ENCODE measurements at regions not wholly inside any gene's neighbourhood (a gene's known extent, or its start where the extent isn't known, plus 50 kb on each side); places are given as distances from the start of the nearest gene placed in this dataset.

DNA sequence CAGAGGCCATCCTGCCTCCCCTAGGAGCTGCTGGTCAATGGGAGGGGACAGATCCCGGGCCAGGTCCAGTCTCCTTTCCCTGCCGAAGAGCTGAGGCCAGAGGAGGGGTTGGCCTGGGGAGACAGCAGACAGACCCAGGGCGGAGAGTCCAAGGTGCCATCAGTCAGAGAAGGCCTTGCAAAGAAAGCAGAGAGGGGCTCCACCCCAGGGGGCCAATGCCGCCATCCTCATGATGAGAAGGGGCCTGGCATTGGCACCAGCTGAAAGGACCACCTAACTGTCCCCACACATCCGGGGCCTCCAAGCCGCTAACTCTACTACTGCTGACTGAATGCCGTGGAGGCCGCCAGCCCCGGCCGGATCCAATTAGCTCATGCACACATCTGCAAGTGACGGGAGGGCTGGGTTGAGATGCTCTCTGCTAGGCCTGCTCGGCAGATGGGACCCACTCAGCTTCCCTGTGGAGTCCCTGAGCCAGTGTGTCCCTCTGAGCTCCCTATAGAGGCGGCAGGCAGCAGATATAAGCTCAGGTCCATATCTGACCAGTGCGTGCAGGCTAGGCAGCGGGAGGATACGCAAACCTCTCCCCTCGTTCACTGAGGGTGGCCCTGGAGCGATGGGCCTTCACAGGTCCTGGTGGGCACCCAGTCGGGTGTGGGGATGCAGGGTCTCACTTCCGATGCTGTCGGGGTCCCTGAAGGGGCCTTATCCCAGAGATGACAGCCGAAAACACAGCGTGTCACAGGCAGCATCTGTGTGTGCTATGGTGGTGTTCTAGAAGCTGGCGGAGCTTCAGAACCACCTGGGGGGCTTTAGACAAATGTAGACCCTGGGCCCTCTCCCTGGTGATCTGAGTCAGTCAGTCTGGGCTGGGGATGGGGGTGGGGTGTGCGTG lies 183.9 kb downstream of the CTTN start:
- POLR2A ChIA-PET = no interaction called here
- ATAC-seq (no peak), DNase-seq (peak in 1 of 10 donors; percentile 59)
- Mint-ChIP-seq H3K27ac (no peak overlapping the region), H3K36me3 (no peaks in the 10 kb centered on the region), H3K4me3 (no peak overlapping the region), H3K4me1 (peaks cover 0 to 4% (median 0%) of the 10 kb centered on the region in 4 donors), H3K9me3 (peaks cover 0 to 2% (median 0%) of the 10 kb centered on the region in 9 donors), H3K27me3 (peaks cover 3 to 37% (median 19%) of the 10 kb centered on the region in 5 donors)

DNA sequence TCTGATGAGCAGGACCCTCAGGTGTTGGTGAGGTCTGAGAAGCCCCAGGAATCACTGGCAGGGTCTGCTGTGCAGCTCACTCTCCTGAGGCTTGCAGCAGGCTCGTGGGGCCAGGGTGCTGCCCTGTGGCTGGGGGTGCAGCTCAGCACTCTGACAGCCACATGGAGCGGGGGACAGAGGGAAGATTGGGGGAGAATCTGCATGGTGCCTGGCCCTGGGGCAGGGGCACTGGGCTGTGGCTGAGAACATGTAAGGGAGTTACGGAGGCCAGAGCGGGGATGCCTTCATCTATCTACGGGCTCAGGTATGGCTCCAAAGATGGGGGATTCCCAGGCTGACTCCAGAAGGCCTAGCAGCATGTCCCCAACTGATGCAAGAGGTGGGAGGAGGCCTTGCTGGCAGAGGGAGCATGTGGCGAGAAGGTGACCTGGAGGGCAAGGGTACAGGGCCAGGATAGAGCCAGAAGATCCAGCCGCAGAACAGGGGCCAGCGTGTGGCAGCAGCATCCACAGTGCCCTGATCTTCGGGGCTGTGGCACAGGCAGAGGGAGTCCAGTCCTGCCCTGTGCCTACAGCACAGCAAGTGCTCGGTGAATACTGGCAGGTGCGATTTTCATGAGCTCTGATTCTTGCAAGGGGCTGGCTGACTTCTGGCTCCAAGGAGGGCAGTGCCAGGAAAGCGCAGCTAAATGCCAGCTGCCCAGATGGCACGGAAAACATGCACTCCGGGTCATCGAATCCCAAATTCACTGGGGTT lies 184.7 kb downstream of the CTTN start:
- H3K27me3 Mint-ChIP-seq = peaks cover 6 to 42% (median 21%) of the 10 kb centered on the region in 5 donors
- POLR2A ChIA-PET = no interaction called here
- peaks cover 0 to 4% (median 0%) of the 10 kb centered on the region in 4 donors for H3K4me1 Mint-ChIP-seq
- no peaks in the 10 kb centered on the region for H3K36me3 Mint-ChIP-seq
- DNase-seq (peak in 1 of 10 donors; percentile 30), ATAC-seq (no peak)
- H3K9me3 Mint-ChIP-seq = peaks cover 0 to 2% (median 0%) of the 10 kb centered on the region in 9 donors
- no peak overlapping the region for H3K4me3 Mint-ChIP-seq
- H3K27ac Mint-ChIP-seq = no peak overlapping the region

DNA sequence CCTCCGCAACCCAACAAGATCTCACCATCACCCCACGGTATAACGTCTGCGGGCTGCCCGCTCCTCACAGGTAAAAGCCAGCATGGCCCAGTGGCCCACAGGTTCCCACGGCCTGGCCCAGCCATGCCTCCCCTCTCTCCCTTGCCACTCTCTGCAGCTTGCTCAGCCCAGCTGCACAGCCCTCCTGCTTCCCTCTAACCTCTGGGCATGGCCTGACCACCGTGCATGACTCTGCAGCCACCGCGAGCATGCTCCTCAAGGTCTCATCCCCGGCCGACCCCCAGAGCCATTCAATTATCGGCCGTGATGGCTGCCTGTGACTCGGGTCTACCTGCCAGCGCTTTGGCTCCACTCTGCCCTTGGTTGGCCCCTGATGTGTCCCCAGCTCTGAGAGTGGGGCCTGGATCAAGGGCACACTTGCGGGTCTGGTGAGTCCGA lies 185.5 kb downstream of the CTTN start:
- H3K36me3 Mint-ChIP-seq = no peaks in the 10 kb centered on the region
- peaks cover 0 to 2% (median 0%) of the 10 kb centered on the region in 9 donors for H3K9me3 Mint-ChIP-seq
- H3K4me3 Mint-ChIP-seq = no peak overlapping the region
- peaks cover 8 to 45% (median 26%) of the 10 kb centered on the region in 5 donors for H3K27me3 Mint-ChIP-seq
- peaks cover 0 to 4% (median 0%) of the 10 kb centered on the region in 4 donors for H3K4me1 Mint-ChIP-seq
- no peak for ATAC-seq
- POLR2A ChIA-PET = no interaction called here
- peak in 1 of 10 donors; percentile 58 for DNase-seq
- H3K27ac Mint-ChIP-seq = no peak overlapping the region

DNA sequence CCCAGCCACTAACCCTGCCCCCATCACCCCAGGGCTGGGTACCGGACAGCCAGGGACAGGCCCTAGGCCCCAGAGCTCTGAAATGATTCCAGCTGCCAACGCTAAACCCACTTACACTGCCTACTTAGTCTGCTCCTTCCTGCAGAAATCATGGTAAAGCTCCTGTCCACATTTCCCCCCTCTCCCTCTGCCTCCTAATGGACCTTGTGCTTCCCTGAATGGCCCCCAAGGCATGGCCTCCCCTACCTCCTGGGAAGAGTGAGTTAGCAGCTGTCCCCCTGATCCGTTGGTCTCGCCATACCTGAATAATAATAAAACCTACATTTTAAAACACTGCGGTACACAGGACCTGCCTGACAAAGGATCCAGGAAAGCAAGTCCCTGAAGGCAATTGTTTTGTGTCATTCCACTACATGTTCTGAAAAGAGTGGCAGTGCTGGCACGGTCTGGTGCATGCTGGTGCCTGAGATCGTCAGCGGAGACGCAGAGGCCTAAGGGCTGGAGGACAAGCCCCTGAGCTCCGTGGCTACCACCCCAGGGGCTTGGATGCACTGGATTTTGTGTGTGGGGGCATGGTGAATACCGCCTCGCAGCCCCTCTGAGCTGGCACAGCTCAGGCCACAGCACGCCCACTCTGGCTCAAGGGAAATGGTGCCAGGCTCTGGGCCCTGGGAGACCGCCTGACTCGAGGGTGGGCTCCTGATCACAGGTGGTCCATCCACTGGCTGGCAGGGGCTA lies 186.3 kb downstream of the CTTN start:
- peaks cover 0 to 4% (median 0%) of the 10 kb centered on the region in 9 donors for H3K9me3 Mint-ChIP-seq

DNA sequence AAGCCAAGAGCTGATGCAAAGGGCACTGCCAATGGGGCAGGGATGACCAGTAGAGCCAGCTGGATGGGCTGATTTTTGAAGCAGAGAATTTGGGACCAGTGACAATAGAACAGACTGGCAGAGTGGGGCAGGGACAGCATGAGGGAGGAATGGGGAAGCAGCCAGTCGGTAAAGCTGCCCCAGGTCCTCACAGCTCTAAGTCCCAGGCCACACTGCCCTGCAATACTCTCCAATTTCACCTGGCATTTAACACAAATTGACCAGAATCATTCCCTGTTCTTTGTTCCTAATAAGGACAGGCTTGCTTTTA lies 186.9 kb downstream of the CTTN start:
- Mint-ChIP-seq H3K36me3 (no peaks in the 10 kb centered on the region), H3K4me1 (peaks cover 6 to 10% (median 9%) of the 10 kb centered on the region in 4 donors), H3K4me3 (no peak overlapping the region), H3K27me3 (peaks cover 14 to 48% (median 30%) of the 10 kb centered on the region in 5 donors), H3K27ac (no peak overlapping the region), H3K9me3 (peaks cover 0 to 4% (median 0%) of the 10 kb centered on the region in 9 donors)
- DNase-seq = peak in 1 of 10 donors; percentile 31
- POLR2A ChIA-PET = no interaction called here
- no peak for ATAC-seq

More for the DNA sequence above, 186.3 kb downstream of the CTTN start:
- DNase-seq (no peak), ATAC-seq (no peak)
- POLR2A ChIA-PET = no interaction called here
- H3K27ac Mint-ChIP-seq = no peak overlapping the region
- peaks cover 10 to 47% (median 29%) of the 10 kb centered on the region in 5 donors for H3K27me3 Mint-ChIP-seq
- H3K36me3 Mint-ChIP-seq = no peaks in the 10 kb centered on the region
- H3K4me1 Mint-ChIP-seq = peaks cover 3 to 7% (median 4%) of the 10 kb centered on the region in 4 donors
- no peak overlapping the region for H3K4me3 Mint-ChIP-seq

DNA sequence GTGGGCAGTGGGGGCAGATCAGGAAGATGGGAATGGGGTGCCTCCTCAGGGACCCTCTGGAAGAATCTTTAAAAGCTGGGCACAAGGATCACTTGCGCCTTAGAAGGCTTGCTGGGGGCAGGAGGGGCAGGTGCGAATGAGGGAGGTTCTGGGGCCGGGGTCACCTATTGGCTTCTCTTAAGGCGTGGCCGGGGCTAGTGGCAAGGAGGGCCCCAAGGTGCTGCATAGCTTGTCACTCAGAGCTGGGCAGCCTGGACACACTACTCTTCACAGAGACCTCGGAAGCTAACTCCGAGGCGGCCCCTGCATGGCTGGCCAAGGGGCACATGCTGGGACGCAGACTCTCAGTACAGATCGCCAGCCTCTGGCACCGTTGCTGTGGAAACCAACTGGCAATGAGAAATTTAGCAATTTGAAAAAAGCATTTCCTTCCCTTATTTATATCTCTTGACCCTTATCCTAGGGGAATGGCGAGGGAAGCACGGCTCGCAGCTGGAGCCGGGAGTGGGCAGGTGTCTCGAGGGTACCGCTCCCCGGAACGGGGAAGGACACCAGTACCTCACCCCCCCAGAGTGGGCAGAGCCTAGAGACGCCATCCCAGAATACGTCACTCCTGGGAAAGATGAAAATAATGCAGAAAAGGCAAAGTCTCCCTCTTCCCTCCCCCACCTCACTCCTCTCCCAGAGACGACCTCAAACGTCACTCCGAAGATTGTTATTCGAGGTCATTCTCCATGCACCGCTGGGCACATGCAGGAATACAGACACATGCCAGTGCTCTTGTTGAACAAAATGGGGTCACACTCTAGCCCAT lies 188.1 kb downstream of the CTTN start:
- no peak overlapping the region for H3K27ac Mint-ChIP-seq
- ATAC-seq = no peak
- POLR2A ChIA-PET = no interaction called here
- no peak overlapping the region for H3K4me3 Mint-ChIP-seq
- DNase-seq = peak in 1 of 10 donors; percentile 18
- H3K4me1 Mint-ChIP-seq = peaks cover 12 to 16% (median 13%) of the 10 kb centered on the region in 4 donors
- peaks cover 0 to 4% (median 0%) of the 10 kb centered on the region in 9 donors for H3K9me3 Mint-ChIP-seq
- H3K27me3 Mint-ChIP-seq = peaks cover 16 to 57% (median 30%) of the 10 kb centered on the region in 5 donors
- no peaks in the 10 kb centered on the region for H3K36me3 Mint-ChIP-seq

DNA sequence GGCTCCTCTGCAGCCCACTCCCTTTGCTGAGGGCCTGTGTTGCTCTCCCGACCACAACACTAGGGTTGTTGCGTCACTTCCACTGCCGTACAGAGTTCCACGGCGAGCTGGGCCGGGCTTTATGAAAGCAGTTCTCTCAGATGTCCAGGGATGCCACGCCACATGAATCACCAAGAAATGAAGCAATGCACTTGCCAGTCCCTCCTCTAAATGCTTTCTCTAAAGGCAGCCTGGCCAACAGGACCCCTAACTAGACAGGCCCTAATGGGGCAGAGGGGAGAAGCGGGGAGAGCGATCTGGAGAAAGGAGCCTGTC lies 188.7 kb downstream of the CTTN start:
- ATAC-seq (no peak), DNase-seq (no peak)
- Mint-ChIP-seq H3K27ac (no peak overlapping the region), H3K4me3 (no peak overlapping the region), H3K36me3 (no peaks in the 10 kb centered on the region), H3K4me1 (peaks cover 12 to 16% (median 13%) of the 10 kb centered on the region in 4 donors), H3K27me3 (peaks cover 16 to 57% (median 30%) of the 10 kb centered on the region in 5 donors), H3K9me3 (peaks cover 0 to 4% (median 0%) of the 10 kb centered on the region in 9 donors)
- POLR2A ChIA-PET = no interaction called here

DNA sequence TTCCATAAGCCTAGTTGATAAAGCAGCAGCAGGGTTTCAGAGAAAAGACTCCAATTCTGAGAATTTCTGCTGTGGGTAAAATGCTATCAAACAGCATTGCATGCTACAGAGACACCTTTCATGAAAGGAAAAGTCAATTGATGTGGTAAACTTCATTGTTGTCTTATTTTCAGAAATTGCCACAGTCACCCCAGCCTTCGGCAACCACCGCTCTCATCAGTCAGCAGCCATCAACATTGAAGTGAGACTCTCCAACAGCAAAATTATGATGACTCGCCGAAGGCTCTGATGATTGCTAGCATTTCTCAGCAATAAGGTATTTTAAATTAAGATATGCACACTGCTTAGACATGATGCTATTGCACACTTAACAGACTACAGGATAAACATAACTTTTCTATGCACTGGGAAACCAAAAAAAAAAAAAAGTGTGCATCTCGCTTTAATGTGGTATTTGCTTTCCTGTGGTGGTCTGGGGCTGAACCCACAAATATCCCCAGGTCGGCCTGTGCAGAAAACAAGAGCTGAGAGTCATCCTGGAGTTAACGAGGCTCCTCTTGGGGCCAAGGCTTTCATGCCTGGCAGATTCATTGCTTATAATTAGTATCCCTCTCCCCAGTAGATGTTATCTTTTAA lies 192.1 kb downstream of the CTTN start:
- no peak overlapping the region for H3K4me3 Mint-ChIP-seq
- H3K27me3 Mint-ChIP-seq = peaks cover 19 to 42% (median 34%) of the 10 kb centered on the region in 5 donors

DNA sequence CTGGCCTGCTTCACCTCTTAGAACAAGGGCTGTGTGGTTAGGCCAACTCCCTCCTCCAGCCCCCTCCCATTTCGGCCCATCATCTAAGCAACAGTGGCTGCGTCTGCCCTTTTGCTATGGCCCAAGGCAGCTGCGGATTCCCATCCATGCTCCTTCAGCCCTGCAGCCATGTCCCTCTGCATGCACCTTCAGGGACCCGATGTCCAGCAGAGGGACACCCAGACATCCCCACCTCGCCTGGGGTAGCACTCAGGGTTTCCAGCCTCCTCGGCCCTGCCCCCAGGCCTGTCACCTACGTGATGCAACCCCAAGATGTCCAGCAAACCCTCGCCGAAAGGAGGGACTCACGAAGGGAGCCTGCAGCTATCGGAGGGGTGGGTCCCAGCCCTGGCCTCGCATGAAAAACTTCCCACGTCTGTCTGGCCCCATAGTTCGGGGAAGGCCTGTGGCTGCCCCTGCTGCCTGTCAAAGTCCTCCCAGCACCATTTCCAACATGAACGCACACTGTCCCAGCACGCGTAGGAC lies 194.4 kb downstream of the CTTN start:
- no peak for DNase-seq
- no peak overlapping the region for H3K4me3 Mint-ChIP-seq
- H3K4me1 Mint-ChIP-seq = peaks cover 7 to 16% (median 13%) of the 10 kb centered on the region in 4 donors
- H3K27ac Mint-ChIP-seq = no peak overlapping the region
- ATAC-seq = no peak
- H3K27me3 Mint-ChIP-seq = peaks cover 13 to 45% (median 28%) of the 10 kb centered on the region in 5 donors
- no peaks in the 10 kb centered on the region for H3K36me3 Mint-ChIP-seq
- POLR2A ChIA-PET = no interaction called here
- peaks cover 0 to 2% (median 0%) of the 10 kb centered on the region in 9 donors for H3K9me3 Mint-ChIP-seq

More for the DNA sequence above, 192.1 kb downstream of the CTTN start:
- Mint-ChIP-seq H3K27ac (no peak overlapping the region), H3K4me1 (peaks cover 10 to 16% (median 13%) of the 10 kb centered on the region in 4 donors), H3K36me3 (no peaks in the 10 kb centered on the region), H3K9me3 (peaks cover 0 to 2% (median 0%) of the 10 kb centered on the region in 9 donors)
- POLR2A ChIA-PET = no interaction called here
- ATAC-seq = no peak
- peak in 1 of 10 donors; percentile 7 for DNase-seq

DNA sequence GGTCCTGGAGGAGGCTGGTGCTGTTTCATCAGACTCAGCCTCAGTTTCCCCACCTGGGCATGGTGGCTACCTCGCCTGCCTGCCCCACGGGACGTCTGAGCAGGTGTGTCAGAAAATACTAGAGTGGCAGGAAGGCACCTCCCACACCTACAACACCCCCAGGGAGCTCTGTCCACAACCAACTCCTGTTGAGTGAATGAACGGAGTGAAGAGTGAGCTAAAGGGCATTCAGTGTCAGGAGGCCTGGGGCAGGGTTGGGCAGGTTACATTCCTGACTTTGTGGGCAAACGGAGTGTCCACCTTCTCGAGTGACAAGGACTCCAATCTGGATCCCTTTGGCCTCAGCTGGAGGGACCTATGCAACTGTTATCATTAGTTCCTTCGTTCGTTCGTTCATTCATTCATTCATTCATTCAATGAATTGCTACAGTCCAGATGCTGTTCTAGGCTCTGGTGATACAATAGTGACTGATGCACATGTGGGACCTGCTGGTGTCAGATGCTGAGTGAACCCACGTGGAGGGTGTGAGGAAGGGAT lies 195.2 kb downstream of the CTTN start:
- H3K4me1 Mint-ChIP-seq = peaks cover 7 to 16% (median 13%) of the 10 kb centered on the region in 4 donors
- POLR2A ChIA-PET = no interaction called here
- H3K4me3 Mint-ChIP-seq = no peak overlapping the region
- H3K27me3 Mint-ChIP-seq = peaks cover 14 to 45% (median 27%) of the 10 kb centered on the region in 5 donors
- DNase-seq (peak in 1 of 10 donors; percentile 10), ATAC-seq (no peak)
- no peaks in the 10 kb centered on the region for H3K36me3 Mint-ChIP-seq
- H3K27ac Mint-ChIP-seq = no peak overlapping the region
- H3K9me3 Mint-ChIP-seq = peaks cover 0 to 2% (median 0%) of the 10 kb centered on the region in 9 donors

DNA sequence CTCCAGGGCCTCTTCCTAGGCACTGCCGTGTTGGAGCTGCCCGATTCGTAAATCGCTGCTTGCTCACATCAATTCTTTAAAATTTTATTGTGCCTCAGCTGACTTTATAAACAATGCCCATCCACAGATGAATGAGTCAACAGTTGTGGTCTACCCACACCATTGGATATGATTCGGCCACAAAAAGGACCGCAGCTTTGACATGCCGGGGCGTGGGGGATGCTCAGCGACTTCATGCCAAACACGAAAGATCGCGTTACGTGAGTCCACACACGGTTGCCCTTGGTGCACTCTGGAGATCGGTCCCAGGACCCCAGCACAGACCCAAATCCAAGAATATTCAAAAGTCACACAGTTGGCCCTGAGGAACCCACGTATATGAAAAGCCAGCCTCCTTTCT lies 195.7 kb downstream of the CTTN start:
- no peak for ATAC-seq
- DNase-seq = peak in 1 of 10 donors; percentile 36
- Mint-ChIP-seq H3K4me3 (no peak overlapping the region), H3K27ac (no peak overlapping the region), H3K27me3 (peaks cover 14 to 46% (median 27%) of the 10 kb centered on the region in 5 donors), H3K4me1 (peaks cover 7 to 16% (median 13%) of the 10 kb centered on the region in 4 donors), H3K9me3 (peaks cover 0 to 2% (median 0%) of the 10 kb centered on the region in 9 donors), H3K36me3 (no peaks in the 10 kb centered on the region)
- POLR2A ChIA-PET = no interaction called here

Measured in naive thymus-derived CD8-positive, alpha-beta T cell (primary cell).